GM23338 (cell line): ENCODE measurements at regions not wholly inside any gene's neighbourhood (a gene's known extent, or its start where the extent isn't known, plus 50 kb on each side); places are given as distances from the start of the nearest gene placed in this dataset.

Experiments used
- EZH2 ChIP-seq: fragments of 200-600 bp; sonication (generic); IDR thresholded peaks from one replicate; pipeline ENCODE4 v1.8.0; 2017; ENCODE audit warnings: antibody characterized with exemption, mild to moderate bottlenecking, low read depth; ENCODE audit not compliant: unreplicated experiment
- EZH2phosphoT487 ChIP-seq: fragments of 200-600 bp; sonication (generic); IDR thresholded peaks from one replicate; pipeline ENCODE4 v1.8.1; 2018; ENCODE audit warnings: antibody characterized with exemption; ENCODE audit not compliant: unreplicated experiment
- JUNB ChIP-seq: IDR thresholded peaks from one replicate; pipeline ENCODE4 v1.6.1; 2016; ENCODE audit warnings: antibody characterized with exemption; ENCODE audit not compliant: unreplicated experiment
- POLR2AphosphoS5 ChIP-seq: IDR thresholded peaks from 2 replicates; pipeline ENCODE4 v1.6.1; 2016; ENCODE audit warnings: antibody characterized with exemption, low read depth
- ZNF114 ChIP-seq: fragments of 250-450 bp; sonication (Bioruptor Pico); IDR thresholded peaks from 2 replicates; pipeline ENCODE4 v1.5.0; 2020; ENCODE audit warnings: mild to moderate bottlenecking, moderate library complexity
- TF ChIP-seq, protein P1 (sequence below): IDR thresholded peaks from 2 replicates; pipeline ENCODE4 v1.6.1; 2016; ENCODE audit warnings: antibody characterized with exemption
- TF ChIP-seq, protein P2 (sequence below), 2 experiments: fragments of 200-600 bp in 1 of 2; sonication (generic) in 1 of 2; conservative IDR thresholded peaks; 2 replicates each; pipeline versions ENCODE4 v1.5.1 to v1.6.1; 2016 to 2017; ENCODE audit warnings: antibody characterized with exemption in 2 of 2, low read depth in 2 of 2, mild to moderate bottlenecking in 2 of 2, moderate library complexity in 1 of 2
- TF ChIP-seq, protein P3 (sequence below): IDR thresholded peaks from one replicate; pipeline ENCODE4 v1.6.1; 2018; ENCODE audit warnings: antibody characterized with exemption; ENCODE audit not compliant: unreplicated experiment

DNA sequence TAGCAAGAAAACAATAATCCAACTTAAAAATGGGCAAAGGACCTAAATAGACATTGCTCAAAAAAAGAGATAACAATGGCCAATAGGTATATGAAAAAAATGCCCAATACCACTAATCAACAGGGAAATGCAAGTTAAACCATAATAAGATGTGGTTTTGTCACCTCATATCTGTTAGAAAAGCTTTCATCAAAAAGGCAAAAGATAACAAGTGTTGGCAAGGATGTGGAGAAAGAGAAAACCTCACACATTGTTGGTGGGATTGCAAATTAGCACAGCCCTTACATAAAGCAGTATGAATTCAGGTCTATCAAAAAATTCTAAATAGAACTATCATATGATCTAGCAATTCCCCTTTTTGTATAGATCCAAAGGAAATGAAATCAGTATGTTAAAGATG lies 387.2 kb upstream of the DUSP10 start:
- no peak for TF ChIP-seq EZH2
- TF ChIP-seq, protein P1, sequence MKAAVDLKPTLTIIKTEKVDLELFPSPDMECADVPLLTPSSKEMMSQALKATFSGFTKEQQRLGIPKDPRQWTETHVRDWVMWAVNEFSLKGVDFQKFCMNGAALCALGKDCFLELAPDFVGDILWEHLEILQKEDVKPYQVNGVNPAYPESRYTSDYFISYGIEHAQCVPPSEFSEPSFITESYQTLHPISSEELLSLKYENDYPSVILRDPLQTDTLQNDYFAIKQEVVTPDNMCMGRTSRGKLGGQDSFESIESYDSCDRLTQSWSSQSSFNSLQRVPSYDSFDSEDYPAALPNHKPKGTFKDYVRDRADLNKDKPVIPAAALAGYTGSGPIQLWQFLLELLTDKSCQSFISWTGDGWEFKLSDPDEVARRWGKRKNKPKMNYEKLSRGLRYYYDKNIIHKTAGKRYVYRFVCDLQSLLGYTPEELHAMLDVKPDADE = no peak
- TF ChIP-seq EZH2phosphoT487 = no peak
- TF ChIP-seq, protein P2, sequence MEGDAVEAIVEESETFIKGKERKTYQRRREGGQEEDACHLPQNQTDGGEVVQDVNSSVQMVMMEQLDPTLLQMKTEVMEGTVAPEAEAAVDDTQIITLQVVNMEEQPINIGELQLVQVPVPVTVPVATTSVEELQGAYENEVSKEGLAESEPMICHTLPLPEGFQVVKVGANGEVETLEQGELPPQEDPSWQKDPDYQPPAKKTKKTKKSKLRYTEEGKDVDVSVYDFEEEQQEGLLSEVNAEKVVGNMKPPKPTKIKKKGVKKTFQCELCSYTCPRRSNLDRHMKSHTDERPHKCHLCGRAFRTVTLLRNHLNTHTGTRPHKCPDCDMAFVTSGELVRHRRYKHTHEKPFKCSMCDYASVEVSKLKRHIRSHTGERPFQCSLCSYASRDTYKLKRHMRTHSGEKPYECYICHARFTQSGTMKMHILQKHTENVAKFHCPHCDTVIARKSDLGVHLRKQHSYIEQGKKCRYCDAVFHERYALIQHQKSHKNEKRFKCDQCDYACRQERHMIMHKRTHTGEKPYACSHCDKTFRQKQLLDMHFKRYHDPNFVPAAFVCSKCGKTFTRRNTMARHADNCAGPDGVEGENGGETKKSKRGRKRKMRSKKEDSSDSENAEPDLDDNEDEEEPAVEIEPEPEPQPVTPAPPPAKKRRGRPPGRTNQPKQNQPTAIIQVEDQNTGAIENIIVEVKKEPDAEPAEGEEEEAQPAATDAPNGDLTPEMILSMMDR (conservative IDR thresholded peaks at IDR 0.05; ENCODE audit: low read depth in 2 of 2) = no peak
- TF ChIP-seq POLR2AphosphoS5 = no peak
- TF ChIP-seq ZNF114 = no peak
- TF ChIP-seq, protein P3, sequence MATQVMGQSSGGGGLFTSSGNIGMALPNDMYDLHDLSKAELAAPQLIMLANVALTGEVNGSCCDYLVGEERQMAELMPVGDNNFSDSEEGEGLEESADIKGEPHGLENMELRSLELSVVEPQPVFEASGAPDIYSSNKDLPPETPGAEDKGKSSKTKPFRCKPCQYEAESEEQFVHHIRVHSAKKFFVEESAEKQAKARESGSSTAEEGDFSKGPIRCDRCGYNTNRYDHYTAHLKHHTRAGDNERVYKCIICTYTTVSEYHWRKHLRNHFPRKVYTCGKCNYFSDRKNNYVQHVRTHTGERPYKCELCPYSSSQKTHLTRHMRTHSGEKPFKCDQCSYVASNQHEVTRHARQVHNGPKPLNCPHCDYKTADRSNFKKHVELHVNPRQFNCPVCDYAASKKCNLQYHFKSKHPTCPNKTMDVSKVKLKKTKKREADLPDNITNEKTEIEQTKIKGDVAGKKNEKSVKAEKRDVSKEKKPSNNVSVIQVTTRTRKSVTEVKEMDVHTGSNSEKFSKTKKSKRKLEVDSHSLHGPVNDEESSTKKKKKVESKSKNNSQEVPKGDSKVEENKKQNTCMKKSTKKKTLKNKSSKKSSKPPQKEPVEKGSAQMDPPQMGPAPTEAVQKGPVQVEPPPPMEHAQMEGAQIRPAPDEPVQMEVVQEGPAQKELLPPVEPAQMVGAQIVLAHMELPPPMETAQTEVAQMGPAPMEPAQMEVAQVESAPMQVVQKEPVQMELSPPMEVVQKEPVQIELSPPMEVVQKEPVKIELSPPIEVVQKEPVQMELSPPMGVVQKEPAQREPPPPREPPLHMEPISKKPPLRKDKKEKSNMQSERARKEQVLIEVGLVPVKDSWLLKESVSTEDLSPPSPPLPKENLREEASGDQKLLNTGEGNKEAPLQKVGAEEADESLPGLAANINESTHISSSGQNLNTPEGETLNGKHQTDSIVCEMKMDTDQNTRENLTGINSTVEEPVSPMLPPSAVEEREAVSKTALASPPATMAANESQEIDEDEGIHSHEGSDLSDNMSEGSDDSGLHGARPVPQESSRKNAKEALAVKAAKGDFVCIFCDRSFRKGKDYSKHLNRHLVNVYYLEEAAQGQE = no peak
- TF ChIP-seq JUNB = no peak
